HUES48 (cell line): ENCODE measurements at regions not wholly inside any gene's neighbourhood (a gene's known extent, or its start where the extent isn't known, plus 50 kb on each side); places are given as distances from the start of the nearest gene placed in this dataset.

Experiments
- H3K27ac ChIP-seq: one replicate; pipeline ENCODE4 v1.7.0; 2013; ENCODE audit warnings: low read depth, low read length, inconsistent platforms
- H3K27me3 ChIP-seq: 2 replicates; pipeline ENCODE4 v1.6.1; 2013; ENCODE audit warnings: mild to moderate bottlenecking, low read length; ENCODE audit not compliant: control insufficient read depth, insufficient read depth
- H3K36me3 ChIP-seq: 2 replicates; pipeline ENCODE4 v1.6.1; 2013; ENCODE audit warnings: low read length; ENCODE audit not compliant: control insufficient read depth, insufficient read depth
- H3K4me1 ChIP-seq: 2 replicates; pipeline ENCODE4 v1.6.1; 2013; ENCODE audit warnings: mild to moderate bottlenecking, low read length; ENCODE audit not compliant: control insufficient read depth, insufficient read depth
- H3K4me3 ChIP-seq: 2 replicates; pipeline ENCODE4 v1.5.1; 2013; ENCODE audit warnings: mild to moderate bottlenecking, low read depth, low read length
- H3K9ac ChIP-seq: 2 replicates; pipeline ENCODE4 v1.6.1; 2013; ENCODE audit warnings: mild to moderate bottlenecking, low read depth, low read length, moderate library complexity
- H3K9me3 ChIP-seq: 2 replicates; pipeline ENCODE4 v1.6.1; 2013; ENCODE audit warnings: low read length; ENCODE audit not compliant: control insufficient read depth, insufficient read depth

- Histone ChIP-seq H3K9me3 (peaks cover 30% of the 10 kb centered on the region), H3K36me3 (no peaks in the 10 kb centered on the region), H3K27me3 (no peaks in the 10 kb centered on the region), H3K9ac (no peak overlapping the region), H3K4me1 (no peaks in the 10 kb centered on the region), H3K27ac (no peak overlapping the region), H3K4me3 (no peak overlapping the region)
These were observed 197.1 kb downstream of the ICE1 start for GRCh38 chr5:5619546-5619945.

GRCh38 chr5:5617024-5617423 is 194.5 kb downstream of the ICE1 start:
- no peaks in the 10 kb centered on the region for H3K36me3 ChIP-seq
- peaks cover 10% of the 10 kb centered on the region for H3K9me3 ChIP-seq
- no peaks in the 10 kb centered on the region for H3K27me3 ChIP-seq
- H3K27ac ChIP-seq: no peak overlapping the region
- H3K4me3 ChIP-seq: no peak overlapping the region
- H3K9ac ChIP-seq: no peak overlapping the region
- no peaks in the 10 kb centered on the region for H3K4me1 ChIP-seq

GRCh38 chr5:5616247-5616895 is 193.9 kb downstream of the ICE1 start:
- Histone ChIP-seq H3K4me1 (no peaks in the 10 kb centered on the region), H3K9ac (no peak overlapping the region), H3K9me3 (peaks cover 4% of the 10 kb centered on the region; the same call in 1 of the 2 replicates), H3K36me3 (no peaks in the 10 kb centered on the region), H3K27me3 (no peaks in the 10 kb centered on the region), H3K27ac (no peak overlapping the region), H3K4me3 (no peak overlapping the region)

- no peak overlapping the region for H3K4me3 ChIP-seq
- H3K4me1 ChIP-seq: no peaks in the 10 kb centered on the region
- H3K27ac ChIP-seq: no peak overlapping the region
- H3K9ac ChIP-seq: no peak overlapping the region
- H3K9me3 ChIP-seq: 0 out of 2 replicates have a peak, but pooled peaks cover 3% of the 10 kb centered on the region
- H3K36me3 ChIP-seq: no peaks in the 10 kb centered on the region
- H3K27me3 ChIP-seq: no peaks in the 10 kb centered on the region
These were observed 193.1 kb downstream of the ICE1 start for GRCh38 chr5:5615569-5615968.

GRCh38 chr5:5613261-5613990 is 190.9 kb downstream of the ICE1 start:
- Histone ChIP-seq H3K4me1 (no peaks in the 10 kb centered on the region), H3K27me3 (no peaks in the 10 kb centered on the region), H3K27ac (no peak overlapping the region), H3K36me3 (no peaks in the 10 kb centered on the region), H3K4me3 (no peak overlapping the region), H3K9me3 (0 out of 2 replicates have a peak, but pooled peaks cover 3% of the 10 kb centered on the region), H3K9ac (no peak overlapping the region)

GRCh38 chr5:5612096-5612495 is 189.6 kb downstream of the ICE1 start:
- Histone ChIP-seq H3K27ac (no peak overlapping the region), H3K9me3 (0 out of 2 replicates have a peak, but pooled peaks cover 3% of the 10 kb centered on the region), H3K4me3 (no peak overlapping the region), H3K27me3 (no peaks in the 10 kb centered on the region), H3K36me3 (no peaks in the 10 kb centered on the region), H3K9ac (no peak overlapping the region), H3K4me1 (no peaks in the 10 kb centered on the region)

- Histone ChIP-seq H3K27me3 (no peaks in the 10 kb centered on the region), H3K4me3 (no peak overlapping the region), H3K9ac (no peak overlapping the region), H3K27ac (no peak overlapping the region), H3K36me3 (no peaks in the 10 kb centered on the region), H3K4me1 (no peaks in the 10 kb centered on the region), H3K9me3 (0 out of 2 replicates have a peak, but pooled peaks cover 3% of the 10 kb centered on the region)
These were observed 187.5 kb downstream of the ICE1 start for GRCh38 chr5:5609935-5610334.

GRCh38 chr5:5605170-5605764 is 182.8 kb downstream of the ICE1 start:
- Histone ChIP-seq H3K9ac (no peak overlapping the region), H3K36me3 (no peaks in the 10 kb centered on the region), H3K27ac (no peak overlapping the region), H3K4me3 (no peak overlapping the region), H3K4me1 (no peaks in the 10 kb centered on the region), H3K27me3 (no peaks in the 10 kb centered on the region), H3K9me3 (no peaks in the 10 kb centered on the region)

GRCh38 chr5:5602554-5602953 is 180.1 kb downstream of the ICE1 start:
- H3K36me3 ChIP-seq: no peaks in the 10 kb centered on the region
- H3K9me3 ChIP-seq: no peaks in the 10 kb centered on the region
- H3K27me3 ChIP-seq: no peaks in the 10 kb centered on the region
- H3K27ac ChIP-seq: no peak overlapping the region
- no peak overlapping the region for H3K9ac ChIP-seq
- no peak overlapping the region for H3K4me3 ChIP-seq
- H3K4me1 ChIP-seq: no peaks in the 10 kb centered on the region

GRCh38 chr5:5598547-5599113 is 176.2 kb downstream of the ICE1 start:
- no peaks in the 10 kb centered on the region for H3K27me3 ChIP-seq
- no peak overlapping the region for H3K27ac ChIP-seq
- H3K9me3 ChIP-seq: no peaks in the 10 kb centered on the region
- no peaks in the 10 kb centered on the region for H3K4me1 ChIP-seq
- no peak overlapping the region for H3K4me3 ChIP-seq
- H3K9ac ChIP-seq: no peak overlapping the region
- no peaks in the 10 kb centered on the region for H3K36me3 ChIP-seq

- Histone ChIP-seq H3K27me3 (no peaks in the 10 kb centered on the region), H3K9ac (no peak overlapping the region), H3K36me3 (no peaks in the 10 kb centered on the region), H3K27ac (no peak overlapping the region), H3K4me1 (no peaks in the 10 kb centered on the region), H3K9me3 (no peaks in the 10 kb centered on the region), H3K4me3 (no peak overlapping the region)
These were observed 170.9 kb downstream of the ICE1 start for GRCh38 chr5:5593391-5593790.
